HepG2 (cell line): ENCODE measurements at regions not wholly inside any gene's neighbourhood (a gene's known extent, or its start where the extent isn't known, plus 50 kb on each side); places are given as distances from the start of the nearest gene placed in this dataset.

Experiments used
- EP300 ChIP-seq, 3 experiments: sonication (generic) in 1 of 3; formaldehyde crosslinking in 1 of 3; IDR thresholded peaks; 2 replicates each; pipeline versions ENCODE4 v1.5.1 to v1.6.1; 2011 to 2020; ENCODE audit warnings: low read depth in 2 of 3, low read length in 2 of 3, borderline replicate concordance in 1 of 3, improper control_type of control experiment in 1 of 3, mild to moderate bottlenecking in 1 of 3, missing genetic modification reagents in 1 of 3, moderate library complexity in 1 of 3
- KIAA2018 ChIP-seq: sonication (generic); formaldehyde crosslinking; IDR thresholded peaks from 2 replicates; pipeline ENCODE4 v1.5.0; 2020; ENCODE audit warnings: mild to moderate bottlenecking, missing genetic modification reagents, borderline replicate concordance
- PHF8 ChIP-seq: sonication (generic); formaldehyde crosslinking; IDR thresholded peaks from 2 replicates; pipeline ENCODE4 v1.5.0; 2020; ENCODE audit warnings: missing genetic modification reagents
- POGZ ChIP-seq: sonication (generic); formaldehyde crosslinking; IDR thresholded peaks from 2 replicates; pipeline ENCODE4 v1.4.0; 2020; ENCODE audit warnings: mild to moderate bottlenecking, missing genetic modification reagents
- TBX3 ChIP-seq: fragments of 450-650 bp; IDR thresholded peaks from 2 replicates; pipeline ENCODE4 v1.6.1; 2017; ENCODE audit warnings: antibody characterized with exemption, mild to moderate bottlenecking, inconsistent platforms, borderline replicate concordance
- ZBTB10 ChIP-seq: sonication (generic); formaldehyde crosslinking; IDR thresholded peaks from 2 replicates; pipeline ENCODE4 v1.4.0; 2020; ENCODE audit warnings: missing genetic modification reagents, borderline replicate concordance
- ZFAT ChIP-seq: sonication (generic); formaldehyde crosslinking; conservative IDR thresholded peaks from 2 replicates; pipeline ENCODE4 v1.8.1; 2023; ENCODE audit warnings: missing genetic modification reagents, inconsistent platforms
- ZGPAT ChIP-seq: IDR thresholded peaks from 2 replicates; pipeline ENCODE4 v1.6.1; 2016; ENCODE audit warnings: mild to moderate bottlenecking
- ZNF512B ChIP-seq: sonication (generic); formaldehyde crosslinking; IDR thresholded peaks from 2 replicates; pipeline ENCODE4 v1.5.1; 2020; ENCODE audit warnings: missing genetic modification reagents, mild to moderate bottlenecking, borderline replicate concordance
- ZNF552 ChIP-seq: sonication (generic); formaldehyde crosslinking; IDR thresholded peaks from 2 replicates; pipeline ENCODE4 v1.9.0; 2022; ENCODE audit warnings: missing genetic modification reagents, mild to moderate bottlenecking, borderline replicate concordance
- ZNF615 ChIP-seq: sonication (generic); formaldehyde crosslinking; IDR thresholded peaks from 2 replicates; pipeline ENCODE4 v1.5.0; 2020; ENCODE audit warnings: mild to moderate bottlenecking, missing genetic modification reagents, borderline replicate concordance
- ZNF766 ChIP-seq: sonication (generic); formaldehyde crosslinking; IDR thresholded peaks from 2 replicates; pipeline ENCODE4 v1.5.0; 2020; ENCODE audit warnings: missing genetic modification reagents, borderline replicate concordance
- ZNF839 ChIP-seq: sonication (generic); formaldehyde crosslinking; IDR thresholded peaks from 2 replicates; pipeline ENCODE4 v1.4.0; 2020; ENCODE audit warnings: missing genetic modification reagents, mild to moderate bottlenecking, borderline replicate concordance

- TF ChIP-seq ZNF839 (CRISPR knock-in tag) (no peak), ZNF552 (CRISPR knock-in tag) (no peak), TBX3 (peak; percentile 50; the same call in 1 of the 2 replicates), KIAA2018 (CRISPR knock-in tag) (no peak), ZFAT (CRISPR knock-in tag) (no peak), ZNF766 (CRISPR knock-in tag) (no peak), ZGPAT (CRISPR knock-in tag) (no peak), ZNF512B (CRISPR knock-in tag) (no peak), ZNF615 (CRISPR knock-in tag) (no peak), PHF8 (CRISPR knock-in tag) (no peak), ZBTB10 (CRISPR knock-in tag) (no peak), EP300 (IDR thresholded peaks at IDR 0.05; ENCODE audit: low read depth in 2 of 2, low read length in 2 of 2) (peak in 1 of 2 experiments; percentile 41; a peak in 1 of 4 replicates), EP300 (CRISPR knock-in tag; IDR thresholded peaks at IDR 0.05; ENCODE audit: borderline replicate concordance) (no peak), POGZ (CRISPR knock-in tag) (no peak)
Observed at GRCh38 chr11:90737444-90738050, 514.7 kb upstream of the CHORDC1 start (continued).
